GM12875 (cell line): ENCODE measurements at regions not wholly inside any gene's neighbourhood (a gene's known extent, or its start where the extent isn't known, plus 50 kb on each side); places are given as distances from the start of the nearest gene placed in this dataset.

Source experiments
- H3K4me3 ChIP-seq: one replicate; pipeline ENCODE4 v1.5.1; 2011; ENCODE audit warnings: low read depth, low read length, control low read depth
- TF ChIP-seq, protein P1 (sequence below): IDR thresholded peaks from 2 replicates; pipeline ENCODE4 v1.5.1; 2011; ENCODE audit warnings: low read depth, mild to moderate bottlenecking, control low read depth, inconsistent platforms, low read length, moderate library complexity, borderline replicate concordance; ENCODE audit not compliant: insufficient read depth

DNA sequence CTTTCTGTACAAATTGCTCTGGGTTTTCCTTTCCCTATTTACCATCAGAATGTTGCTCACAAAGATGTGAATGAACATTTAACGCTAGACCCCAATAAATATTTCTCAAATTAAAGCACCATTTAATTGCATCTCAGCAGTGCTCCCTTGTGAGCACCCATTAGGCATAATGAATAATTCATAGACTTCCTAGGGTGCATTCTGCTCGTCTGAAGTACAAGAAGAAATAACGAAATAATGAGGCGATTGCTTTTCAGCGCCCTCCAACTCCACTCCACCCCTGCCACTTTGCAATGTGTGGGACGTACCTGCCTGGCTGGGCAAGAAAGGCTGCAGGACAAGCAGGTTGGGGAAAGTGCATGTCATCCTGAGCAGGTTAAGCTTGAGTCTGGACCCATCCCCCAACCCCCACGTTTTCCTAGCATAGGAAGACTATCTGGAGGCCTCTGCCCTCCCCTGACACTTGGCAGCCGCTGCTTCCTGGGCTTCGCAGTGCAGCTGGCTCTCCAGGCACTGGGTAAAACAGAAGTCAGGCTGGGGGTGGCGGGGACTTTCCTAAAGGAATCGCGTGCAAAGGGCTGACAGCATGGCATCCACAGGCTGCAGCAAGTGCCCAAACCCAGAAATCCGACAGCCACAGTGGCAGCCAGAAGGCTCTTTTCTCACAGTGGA lies 253.7 kb downstream of the DUSP6 start:
- no peak overlapping the region for H3K4me3 ChIP-seq
- TF ChIP-seq, protein P1, sequence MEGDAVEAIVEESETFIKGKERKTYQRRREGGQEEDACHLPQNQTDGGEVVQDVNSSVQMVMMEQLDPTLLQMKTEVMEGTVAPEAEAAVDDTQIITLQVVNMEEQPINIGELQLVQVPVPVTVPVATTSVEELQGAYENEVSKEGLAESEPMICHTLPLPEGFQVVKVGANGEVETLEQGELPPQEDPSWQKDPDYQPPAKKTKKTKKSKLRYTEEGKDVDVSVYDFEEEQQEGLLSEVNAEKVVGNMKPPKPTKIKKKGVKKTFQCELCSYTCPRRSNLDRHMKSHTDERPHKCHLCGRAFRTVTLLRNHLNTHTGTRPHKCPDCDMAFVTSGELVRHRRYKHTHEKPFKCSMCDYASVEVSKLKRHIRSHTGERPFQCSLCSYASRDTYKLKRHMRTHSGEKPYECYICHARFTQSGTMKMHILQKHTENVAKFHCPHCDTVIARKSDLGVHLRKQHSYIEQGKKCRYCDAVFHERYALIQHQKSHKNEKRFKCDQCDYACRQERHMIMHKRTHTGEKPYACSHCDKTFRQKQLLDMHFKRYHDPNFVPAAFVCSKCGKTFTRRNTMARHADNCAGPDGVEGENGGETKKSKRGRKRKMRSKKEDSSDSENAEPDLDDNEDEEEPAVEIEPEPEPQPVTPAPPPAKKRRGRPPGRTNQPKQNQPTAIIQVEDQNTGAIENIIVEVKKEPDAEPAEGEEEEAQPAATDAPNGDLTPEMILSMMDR, result no peak

DNA sequence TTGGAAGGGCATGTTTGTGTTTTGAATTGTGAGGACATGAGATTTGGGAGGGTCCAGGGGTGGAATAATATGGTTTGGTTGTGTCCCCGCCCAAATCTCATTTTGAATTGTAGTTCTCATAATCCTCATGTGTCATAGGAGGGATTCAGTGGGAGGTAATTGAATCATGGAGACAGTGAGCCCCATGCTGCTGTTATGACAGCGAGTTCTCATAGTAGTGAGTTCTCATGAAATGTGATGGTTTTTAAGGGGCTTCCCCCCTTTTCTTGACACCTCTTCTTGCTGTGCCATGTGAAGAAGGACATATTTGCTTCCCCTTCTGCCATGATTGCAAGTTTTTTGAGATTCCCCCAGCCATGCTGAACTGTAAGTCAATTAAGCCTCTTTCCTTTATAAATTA lies 260.0 kb downstream of the DUSP6 start:
- H3K4me3 ChIP-seq, result no peak overlapping the region
- TF ChIP-seq, protein P1, result no peak

DNA sequence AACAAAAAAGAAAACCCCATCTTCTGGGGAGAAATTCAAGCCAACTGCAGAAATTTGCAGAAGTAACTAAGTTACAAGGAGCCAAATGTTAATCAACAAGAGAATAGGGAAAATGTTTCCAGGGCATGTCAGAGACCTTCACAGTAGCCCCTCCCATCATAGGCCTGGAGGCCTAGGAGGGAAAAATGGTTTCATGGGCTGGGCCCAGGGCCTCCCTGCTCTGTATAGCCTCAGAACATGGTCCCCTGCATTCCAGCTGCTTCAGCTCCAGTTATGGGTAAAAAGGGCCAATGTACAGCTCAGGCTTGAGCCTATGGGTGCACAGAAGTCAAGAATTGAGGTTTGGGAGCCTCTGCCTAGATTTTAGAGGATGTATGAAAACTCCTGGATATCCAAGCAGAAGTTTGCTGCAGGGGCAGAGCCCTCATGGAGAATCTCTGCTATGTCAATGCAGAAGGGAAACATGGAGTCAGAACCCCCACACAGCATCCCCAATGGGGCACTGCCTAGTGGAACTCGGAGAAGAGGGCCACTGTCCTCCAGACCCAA lies 260.9 kb downstream of the DUSP6 start:
- TF ChIP-seq, protein P1, result no peak

GRCh38 chr12:89089264-89089663 lies 263.0 kb downstream of the DUSP6 start:
- no peak overlapping the region for H3K4me3 ChIP-seq
- TF ChIP-seq, protein P1, result no peak

More for the DNA sequence above, 260.9 kb downstream of the DUSP6 start:
- H3K4me3 ChIP-seq, result no peak overlapping the region

GRCh38 chr12:89087876-89088275 lies 264.4 kb downstream of the DUSP6 start:
- TF ChIP-seq, protein P1, result no peak
- H3K4me3 ChIP-seq, result no peak overlapping the region

DNA sequence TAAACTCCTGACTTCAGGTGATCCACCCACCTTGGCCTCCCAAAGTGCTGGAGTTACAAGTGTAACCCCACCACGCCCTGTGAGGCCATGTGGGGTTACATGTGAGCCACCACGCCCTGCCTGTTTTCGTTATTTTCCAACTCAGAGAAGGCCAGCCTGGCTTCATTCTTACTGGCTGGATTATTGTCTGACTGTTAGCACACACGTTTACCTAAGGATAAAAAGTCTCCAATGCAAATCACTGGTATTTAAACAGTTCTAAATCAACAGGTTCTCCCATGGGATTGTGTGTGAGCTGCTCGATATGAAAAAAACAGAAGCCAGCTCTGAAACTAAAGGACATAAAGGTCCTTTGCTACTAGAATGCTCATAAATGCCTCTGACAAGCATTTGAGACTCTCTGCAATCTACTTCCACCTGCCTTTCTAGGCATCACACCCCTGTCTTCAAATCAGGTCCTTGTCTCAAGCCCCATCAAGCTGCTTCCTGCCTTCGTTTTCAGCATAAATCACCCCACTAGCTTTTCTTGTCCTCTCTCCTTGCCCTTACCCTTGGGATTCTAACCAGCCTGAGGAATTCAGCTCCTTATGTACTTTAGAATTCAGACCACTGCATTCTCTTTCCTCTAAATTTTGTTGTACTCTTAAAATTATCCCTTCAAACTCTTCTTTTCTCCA lies 265.0 kb downstream of the DUSP6 start:
- H3K4me3 ChIP-seq, result no peak overlapping the region
- TF ChIP-seq, protein P1, result no peak

GRCh38 chr12:89085421-89085820 lies 266.9 kb downstream of the DUSP6 start:
- TF ChIP-seq, protein P1, result no peak

More at GRCh38 chr12:89085421-89085820, 266.9 kb downstream of the DUSP6 start:
- H3K4me3 ChIP-seq, result no peak overlapping the region
